GM19467 (cell line): ENCODE measurements at regions not wholly inside any gene's neighbourhood (a gene's known extent, or its start where the extent isn't known, plus 50 kb on each side); places are given as distances from the start of the nearest gene placed in this dataset.
"Not testable (repeated sequence)": the region's sequence is repeated elsewhere in the genome, so short reads cannot be mapped to it uniquely, and the experiment has no call there.

Experiments used
- ATAC-seq: cut with Tn5 transposase; IDR thresholded peaks from one replicate; pipeline ENCODE4 v1.9.1; 2021; ENCODE audit warnings: mild to moderate bottlenecking, moderate library complexity; ENCODE audit not compliant: unreplicated experiment

DNA sequence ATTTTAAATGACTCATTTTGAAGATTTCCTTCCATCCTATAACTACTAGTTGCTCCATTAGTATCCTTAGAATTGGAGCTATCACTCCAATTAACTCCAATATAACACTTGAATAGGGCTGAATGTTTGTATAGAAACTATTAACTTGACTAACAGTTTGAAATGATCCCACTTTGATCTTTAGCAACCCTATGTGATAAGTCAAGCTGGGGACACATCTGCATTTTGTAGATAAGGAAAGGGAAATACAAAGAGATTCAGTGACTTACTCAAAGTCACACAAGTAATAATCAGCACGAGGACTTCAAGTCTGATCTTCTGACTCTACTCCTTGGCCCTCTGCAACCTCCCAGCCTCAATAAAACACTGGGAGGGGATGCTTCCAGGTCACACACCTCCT, 101.1 kb downstream of the TMEM215 start:
- no peak for ATAC-seq

- no peak for ATAC-seq
Measured at GRCh38 chr9:32886021-32886420, 102.7 kb downstream of the TMEM215 start.

DNA sequence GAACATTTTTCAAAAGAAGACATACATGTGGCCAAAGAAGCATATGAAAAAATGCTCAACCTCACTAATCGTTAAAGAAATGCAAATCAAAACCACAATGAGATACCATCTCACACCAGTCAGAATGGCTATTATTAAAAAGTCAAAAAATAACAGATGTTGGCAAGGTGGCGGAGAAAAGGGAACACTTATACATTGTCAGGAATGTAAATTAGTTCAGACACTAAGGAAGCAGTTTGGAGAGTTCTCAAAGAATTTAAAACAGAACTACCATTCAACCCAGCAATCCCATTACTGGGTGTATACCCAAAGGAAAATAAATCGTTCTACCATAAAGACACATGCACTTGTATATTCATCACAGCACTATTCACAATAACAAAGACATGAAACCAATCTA, 106.9 kb downstream of the APTX start:
- not testable (repeated sequence) for ATAC-seq

- no peak for ATAC-seq
Measured at GRCh38 chr9:32899181-32899580, 102.2 kb downstream of the APTX start.

DNA sequence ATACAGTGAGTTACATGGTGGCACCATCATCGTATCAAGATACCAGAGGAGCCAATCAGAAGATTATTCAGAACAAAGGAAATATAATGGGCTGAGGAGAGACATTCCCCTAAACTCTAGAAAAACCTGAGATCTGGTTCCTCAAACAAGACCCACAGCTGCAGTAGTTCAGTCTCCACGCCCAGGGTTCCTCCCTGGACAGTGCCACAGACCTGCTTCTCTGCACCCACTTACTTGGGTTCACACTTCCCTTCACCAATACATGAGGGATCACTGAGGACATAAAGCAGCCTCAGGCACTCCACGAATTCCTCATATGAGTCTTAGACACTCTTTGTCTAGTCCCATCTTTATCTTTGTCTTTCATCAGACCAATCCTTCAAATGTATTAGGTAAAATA, 101.7 kb downstream of the APTX start:
- ATAC-seq = no peak

DNA sequence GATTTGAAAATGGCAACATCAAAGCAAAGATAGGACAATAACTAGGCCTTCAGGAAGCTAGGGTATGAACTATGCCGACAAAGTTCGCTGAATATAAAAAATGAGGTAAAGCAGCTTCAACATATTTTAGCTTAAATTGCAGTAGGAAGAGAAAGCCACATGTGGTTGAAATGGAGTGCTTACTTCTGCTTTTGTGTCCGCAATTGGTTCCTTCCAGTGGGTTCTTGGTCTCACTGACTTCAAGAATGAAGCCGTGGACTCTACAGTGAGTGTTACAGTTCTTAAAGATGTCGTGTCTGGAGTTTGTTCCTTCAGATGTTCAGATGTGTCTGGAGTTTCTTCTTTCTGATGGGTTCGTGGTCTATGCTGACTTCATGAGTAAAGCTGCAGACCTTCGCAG, 95.2 kb downstream of the APTX start:
- peak; percentile 94 for ATAC-seq

DNA sequence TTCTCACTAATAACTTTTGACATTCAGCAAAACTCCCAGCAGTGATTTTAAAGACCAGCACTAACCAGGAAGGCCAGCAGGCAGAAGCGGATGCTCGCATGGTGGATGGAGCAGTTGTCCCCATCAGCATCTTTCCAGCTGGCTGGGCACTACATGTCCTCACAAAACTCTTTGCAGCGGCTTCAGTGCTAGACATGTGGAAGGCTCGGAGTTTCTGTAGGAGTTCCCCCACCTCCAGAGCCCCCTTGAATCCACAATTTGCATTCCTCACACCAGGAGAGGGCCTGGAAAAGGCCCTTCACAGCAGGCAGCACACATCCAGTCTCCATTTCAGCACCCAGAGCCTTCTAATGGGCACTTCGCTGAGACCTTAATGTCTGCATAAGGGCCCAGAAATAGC, 85.6 kb downstream of the APTX start:
- ATAC-seq = no peak

DNA sequence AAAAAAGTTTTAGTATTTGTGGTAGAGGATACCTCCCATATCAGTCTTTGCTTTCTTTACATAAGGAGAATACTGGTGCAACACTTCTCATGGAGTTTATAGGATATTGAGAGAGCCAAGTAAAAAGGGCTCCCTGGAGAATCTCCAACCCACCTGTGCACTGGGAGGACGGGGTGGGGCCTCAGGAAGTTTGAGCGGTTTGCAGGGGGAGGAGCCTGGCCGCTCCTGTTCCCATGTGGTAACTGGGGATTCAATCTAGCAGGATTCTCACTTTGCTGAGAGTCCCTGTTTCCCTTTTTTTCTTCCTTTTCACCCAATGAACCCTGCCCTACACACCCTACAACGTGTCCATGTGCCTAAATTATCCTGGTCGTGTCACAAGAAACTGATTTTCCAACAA, 82.8 kb downstream of the APTX start:
- ATAC-seq = no peak
